Liver (tissue), 3 donors: ENCODE measurements at regions not wholly inside any gene's neighbourhood (a gene's known extent, or its start where the extent isn't known, plus 50 kb on each side); places are given as distances from the start of the nearest gene placed in this dataset.

Source experiments
- CTCF ChIP-seq: fragments of 150-350 bp; IDR thresholded peaks from 2 replicates; pipeline ENCODE4 v1.5.1; 2017; ENCODE audit warnings: improper control_type of control experiment, low read depth, low read length; ENCODE audit not compliant: missing input control
- JUND ChIP-seq, 2 donors: IDR thresholded peaks; 2 replicates each; pipeline ENCODE4 v1.6.1; 2016; ENCODE audit warnings: antibody characterized with exemption in 2 of 2
- donor health status: healthy.
- donor health status: healthy.

DNA sequence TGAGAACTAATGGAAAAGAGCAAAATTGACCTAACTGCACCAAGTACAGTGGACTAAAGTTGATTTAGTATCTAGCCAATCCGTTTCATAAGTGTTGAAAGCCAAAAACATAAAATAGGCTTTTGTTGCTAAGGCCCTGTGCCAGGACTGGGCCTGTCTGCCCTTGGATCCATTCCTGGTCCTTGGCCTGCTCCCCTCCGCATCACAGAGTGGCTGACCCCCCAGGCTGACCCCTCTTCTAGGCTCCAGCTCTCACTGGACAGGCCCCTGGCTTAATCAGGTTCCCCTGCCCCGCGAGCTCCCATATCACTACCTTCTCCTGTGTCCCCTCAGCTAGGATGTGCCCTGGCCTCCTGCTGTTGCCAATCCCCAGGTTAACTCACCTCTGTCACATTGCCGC, 313.6 kb upstream of the MYOCD start:
- no peak for TF ChIP-seq JUND (IDR thresholded peaks at IDR 0.05)
- no peak for TF ChIP-seq CTCF
